ENCODE measurements at regions not wholly inside any gene's neighbourhood (a gene's known extent, or its start where the extent isn't known, plus 50 kb on each side); places are given as distances from the start of the nearest gene placed in this dataset.

GRCh38 chr13:38002606-38003005, 133.0 kb upstream of the TRPC4 start:
- POLR2A ChIA-PET = no interaction called here
- no peak for DNase-seq (ENCODE audit: low read depth)
- CTCF ChIA-PET = no interaction called here
- H3K4me3 ChIP-seq (ENCODE audit: low read depth, low read length) = no peak overlapping the region
- TF ChIP-seq CTCF (IDR thresholded peaks at IDR 0.05; ENCODE audit: insufficient read depth, low read depth, low read length) = no peak
- no peaks in the 10 kb centered on the region for H3K36me3 ChIP-seq (ENCODE audit: control insufficient read depth, insufficient read depth, low read length)
- no peaks in the 10 kb centered on the region for H3K27me3 ChIP-seq (ENCODE audit: control insufficient read depth, insufficient read depth, low read length)

- ChIA-PET CTCF (interaction anchor here (0.9 to 1.2 kb wide), 2 partner anchors 14 to 593 kb away, joined by 3 read pairs; no protein-coding TSS in a partner anchor), POLR2A (no interaction called here)
- DNase-seq (ENCODE audit: low read depth) = no peak
- Histone ChIP-seq H3K36me3 (ENCODE audit: control insufficient read depth, insufficient read depth, low read length) (no peaks in the 10 kb centered on the region), H3K4me3 (ENCODE audit: low read depth, low read length) (no peak overlapping the region), H3K27me3 (ENCODE audit: control insufficient read depth, insufficient read depth, low read length) (no peaks in the 10 kb centered on the region)
- TF ChIP-seq CTCF (IDR thresholded peaks at IDR 0.05; ENCODE audit: insufficient read depth, low read depth, low read length) = no peak
Observed at GRCh38 chr13:37997641-37998040, 128.1 kb upstream of the TRPC4 start.

- no peaks in the 10 kb centered on the region for H3K27me3 ChIP-seq (ENCODE audit: control insufficient read depth, insufficient read depth, low read length)
- H3K36me3 ChIP-seq (ENCODE audit: control insufficient read depth, insufficient read depth, low read length) = no peaks in the 10 kb centered on the region
- DNase-seq (ENCODE audit: low read depth) = peak; percentile 5
- POLR2A ChIA-PET = no interaction called here
- TF ChIP-seq CTCF (IDR thresholded peaks at IDR 0.05; ENCODE audit: insufficient read depth, low read depth, low read length) = no peak
- no peak overlapping the region for H3K4me3 ChIP-seq (ENCODE audit: low read depth, low read length)
- CTCF ChIA-PET = interaction anchor here (0.7 kb wide), 1 partner anchor 668 kb away, joined by 4 read pairs; no protein-coding TSS in a partner anchor
Observed at GRCh38 chr13:37995092-37995491, 125.5 kb upstream of the TRPC4 start.

- Histone ChIP-seq H3K27me3 (ENCODE audit: control insufficient read depth, insufficient read depth, low read length) (no peaks in the 10 kb centered on the region), H3K4me3 (ENCODE audit: low read depth, low read length) (no peak overlapping the region), H3K36me3 (ENCODE audit: control insufficient read depth, insufficient read depth, low read length) (no peaks in the 10 kb centered on the region)
- CTCF ChIA-PET = interaction anchor here (0.6 kb wide), 1 partner anchor 45 kb away, joined by 3 read pairs; no protein-coding TSS in a partner anchor
- no peak for DNase-seq (ENCODE audit: low read depth)
- TF ChIP-seq CTCF (IDR thresholded peaks at IDR 0.05; ENCODE audit: insufficient read depth, low read depth, low read length) = no peak
- POLR2A ChIA-PET = no interaction called here
Observed at GRCh38 chr13:37986811-37987210, 117.2 kb upstream of the TRPC4 start.

GRCh38 chr13:37985281-37985680, 115.7 kb upstream of the TRPC4 start:
- no peaks in the 10 kb centered on the region for H3K27me3 ChIP-seq (ENCODE audit: control insufficient read depth, insufficient read depth, low read length)
- H3K4me3 ChIP-seq (ENCODE audit: low read depth, low read length) = no peak overlapping the region
- DNase-seq (ENCODE audit: low read depth) = no peak
- CTCF ChIA-PET = interaction anchor here (0.6 to 1.5 kb wide), 3 partner anchors 8 to 570 kb away, joined by 3 to 4 read pairs (median 3); no protein-coding TSS in a partner anchor
- no peak for TF ChIP-seq CTCF (IDR thresholded peaks at IDR 0.05; ENCODE audit: insufficient read depth, low read depth, low read length)
- POLR2A ChIA-PET = no interaction called here
- H3K36me3 ChIP-seq (ENCODE audit: control insufficient read depth, insufficient read depth, low read length) = no peaks in the 10 kb centered on the region

All from BJ (cell line).